Activated B cell treated with CpG ODN at 0.5 μM for 24 hours (primary cell): ENCODE measurements at regions not wholly inside any gene's neighbourhood (a gene's known extent, or its start where the extent isn't known, plus 50 kb on each side); places are given as distances from the start of the nearest gene placed in this dataset.

Experiments used
- ATAC-seq: fragments of 200-7000 bp; cut with Tn5 transposase; one replicate; pipeline ENCODE4 v1.10.0; 2021; ENCODE audit warnings: low read depth, mild to moderate bottlenecking, moderate library complexity
- CTCF ChIA-PET: fragments of 350-600 bp; sonication (Branson Sonifier 250); formaldehyde crosslinking; loops from one replicate; lab custom pipeline; 2021; ENCODE audit warnings: antibody characterized with exemption; lab: Charles Lee
- POLR2A ChIA-PET: fragments of 350-600 bp; sonication (Branson Sonifier 250); formaldehyde crosslinking; loops from one replicate; lab custom pipeline; 2021; ENCODE audit warnings: antibody characterized with exemption; lab: Charles Lee
- DNase-seq: peaks from one replicate; pipeline ENCODE4 v3.0.0; 2022
- H3K27ac Mint-ChIP-seq: one replicate; pipeline ENCODE4 v1.8.0; 2020; ENCODE audit warnings: mixed read lengths
- H3K27me3 Mint-ChIP-seq: one replicate; pipeline ENCODE4 v1.8.0; 2021; ENCODE audit warnings: mixed read lengths
- H3K36me3 Mint-ChIP-seq: one replicate; pipeline ENCODE4 v1.8.0; 2021; ENCODE audit warnings: low read depth, mixed read lengths
- H3K4me1 Mint-ChIP-seq: one replicate; pipeline ENCODE4 v1.8.0; 2021; ENCODE audit warnings: mixed read lengths
- H3K4me3 Mint-ChIP-seq: one replicate; pipeline ENCODE4 v1.8.0; 2020; ENCODE audit warnings: mild to moderate bottlenecking, mixed read lengths
- H3K9me3 Mint-ChIP-seq: one replicate; pipeline ENCODE4 v1.8.0; 2020; ENCODE audit warnings: mixed read lengths
- intact Hi-C: fragments of 100-400 bp; cut with micrococcal nuclease; formaldehyde crosslinking; loops from one replicate; pipeline ENCODE4 v1.15.1; 2024
- TF ChIP-seq, protein P1 (sequence below): fragments of 200-600 bp; IDR thresholded peaks from one replicate; pipeline ENCODE4 v1.8.0; 2022; ENCODE audit warnings: antibody characterized with exemption, mild to moderate bottlenecking

DNA sequence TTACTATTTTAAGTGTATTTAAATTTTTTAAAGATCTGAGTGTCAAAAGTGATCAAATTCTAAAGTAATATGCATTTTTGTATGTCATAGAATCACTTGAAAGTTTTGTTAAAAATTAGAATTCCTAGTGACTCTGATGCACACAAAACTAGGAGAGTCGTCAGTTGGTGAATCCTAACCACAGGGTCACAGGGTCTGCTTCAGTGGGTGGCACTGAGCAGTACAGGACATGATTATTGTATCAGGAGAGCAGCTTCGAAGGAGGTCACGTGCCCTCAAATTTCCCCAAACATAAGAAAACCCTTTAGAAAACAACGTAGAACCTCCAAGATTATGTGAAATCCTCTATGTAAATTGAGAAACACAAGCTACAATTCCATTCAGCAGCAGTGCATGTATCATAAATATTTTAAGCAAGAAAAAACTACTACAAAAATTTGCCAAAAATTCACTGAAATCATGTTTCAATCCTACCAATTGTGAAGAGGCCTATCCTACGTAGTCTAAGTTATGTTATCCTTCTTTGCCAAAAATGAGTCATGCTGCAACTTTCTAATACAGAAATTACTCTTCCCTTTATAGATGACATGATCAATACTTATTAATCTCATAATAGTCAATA lies 323.6 kb downstream of the AASDHPPT start:
- Mint-ChIP-seq H3K9me3 (peaks cover 6% of the 10 kb centered on the region), H3K36me3 (no peaks in the 10 kb centered on the region), H3K27me3 (no peaks in the 10 kb centered on the region), H3K4me1 (no peaks in the 10 kb centered on the region), H3K4me3 (no peak overlapping the region), H3K27ac (no peak overlapping the region)
- ChIA-PET POLR2A (no interaction called here), CTCF (no interaction called here)
- TF ChIP-seq, protein P1, sequence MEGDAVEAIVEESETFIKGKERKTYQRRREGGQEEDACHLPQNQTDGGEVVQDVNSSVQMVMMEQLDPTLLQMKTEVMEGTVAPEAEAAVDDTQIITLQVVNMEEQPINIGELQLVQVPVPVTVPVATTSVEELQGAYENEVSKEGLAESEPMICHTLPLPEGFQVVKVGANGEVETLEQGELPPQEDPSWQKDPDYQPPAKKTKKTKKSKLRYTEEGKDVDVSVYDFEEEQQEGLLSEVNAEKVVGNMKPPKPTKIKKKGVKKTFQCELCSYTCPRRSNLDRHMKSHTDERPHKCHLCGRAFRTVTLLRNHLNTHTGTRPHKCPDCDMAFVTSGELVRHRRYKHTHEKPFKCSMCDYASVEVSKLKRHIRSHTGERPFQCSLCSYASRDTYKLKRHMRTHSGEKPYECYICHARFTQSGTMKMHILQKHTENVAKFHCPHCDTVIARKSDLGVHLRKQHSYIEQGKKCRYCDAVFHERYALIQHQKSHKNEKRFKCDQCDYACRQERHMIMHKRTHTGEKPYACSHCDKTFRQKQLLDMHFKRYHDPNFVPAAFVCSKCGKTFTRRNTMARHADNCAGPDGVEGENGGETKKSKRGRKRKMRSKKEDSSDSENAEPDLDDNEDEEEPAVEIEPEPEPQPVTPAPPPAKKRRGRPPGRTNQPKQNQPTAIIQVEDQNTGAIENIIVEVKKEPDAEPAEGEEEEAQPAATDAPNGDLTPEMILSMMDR = no peak
- ATAC-seq (no peak), DNase-seq (no peak)
- intact Hi-C loops = no loop called here

DNA sequence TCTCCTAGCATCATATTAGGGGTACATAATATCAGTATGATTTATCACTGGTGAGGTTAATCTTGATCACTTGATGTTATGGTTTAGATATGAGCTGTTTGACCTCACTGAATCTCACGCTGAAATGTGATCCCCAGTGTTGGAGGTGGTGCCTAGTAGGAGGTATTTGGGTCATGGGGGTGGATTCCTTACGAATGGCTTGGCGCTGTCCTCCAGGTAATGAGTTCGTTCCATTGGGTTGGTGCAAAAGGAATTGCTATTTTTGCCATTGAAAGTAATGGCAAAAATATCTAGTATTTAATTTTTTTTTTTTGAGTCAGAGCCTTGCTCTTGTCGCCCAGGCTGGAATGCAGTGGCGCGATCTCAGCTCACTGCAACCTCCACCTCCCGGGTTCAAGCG lies 326.3 kb downstream of the AASDHPPT start:
- Mint-ChIP-seq H3K27me3 (no peaks in the 10 kb centered on the region), H3K4me3 (no peak overlapping the region), H3K36me3 (no peaks in the 10 kb centered on the region), H3K27ac (no peak overlapping the region), H3K9me3 (no peaks in the 10 kb centered on the region), H3K4me1 (no peaks in the 10 kb centered on the region)
- CTCF ChIA-PET = no interaction called here
- TF ChIP-seq, protein P1 = no peak
- POLR2A ChIA-PET = no interaction called here
- DNase-seq (no peak), ATAC-seq (no peak)
- intact Hi-C loops = no loop called here

DNA sequence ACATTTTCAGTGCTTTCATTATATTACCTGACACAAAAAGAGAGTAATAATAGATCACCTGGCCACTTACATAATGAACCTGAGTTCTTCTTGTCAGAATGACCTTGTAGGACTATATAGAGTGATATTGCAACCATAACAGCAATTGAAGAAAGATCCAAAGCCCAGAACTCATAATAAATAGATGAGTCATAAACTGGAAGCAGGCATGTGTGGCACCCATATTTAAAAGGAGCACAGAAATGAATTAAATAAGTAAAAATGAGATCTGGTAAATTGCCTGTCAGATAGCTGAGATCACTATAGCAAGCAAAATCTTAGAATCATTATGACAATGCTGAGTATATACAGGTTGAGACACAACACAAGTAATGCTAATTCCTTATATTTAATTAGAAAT lies 331.8 kb downstream of the AASDHPPT start:
- POLR2A ChIA-PET = no interaction called here
- Mint-ChIP-seq H3K9me3 (no peaks in the 10 kb centered on the region), H3K4me3 (no peak overlapping the region), H3K4me1 (no peaks in the 10 kb centered on the region), H3K36me3 (no peaks in the 10 kb centered on the region), H3K27me3 (no peaks in the 10 kb centered on the region), H3K27ac (no peak overlapping the region)
- intact Hi-C loops = no loop called here
- CTCF ChIA-PET = no interaction called here
- DNase-seq (no peak), ATAC-seq (no peak)
- TF ChIP-seq, protein P1 = no peak

DNA sequence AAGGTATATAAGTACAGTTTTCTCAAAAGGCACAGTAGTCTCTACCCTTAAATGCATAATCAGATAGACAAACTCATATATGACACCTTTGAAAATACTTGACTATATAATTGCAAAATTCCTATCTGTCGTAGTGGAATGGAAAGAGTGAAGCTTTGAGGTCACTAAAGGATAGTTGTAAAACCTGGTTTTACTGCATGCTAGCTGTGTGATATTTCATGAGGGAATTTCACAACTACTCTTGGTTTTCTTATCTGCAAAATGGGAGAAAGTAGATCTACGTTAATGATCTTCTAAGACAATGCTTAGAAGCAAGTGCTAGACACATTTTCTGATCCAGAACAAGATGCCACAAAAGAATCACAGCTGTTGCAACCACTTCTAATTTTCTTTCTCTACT lies 332.2 kb downstream of the AASDHPPT start:
- H3K4me3 Mint-ChIP-seq = no peak overlapping the region
- no peak for ATAC-seq
- no peaks in the 10 kb centered on the region for H3K36me3 Mint-ChIP-seq
- H3K27me3 Mint-ChIP-seq = no peaks in the 10 kb centered on the region
- ChIA-PET CTCF (no interaction called here), POLR2A (no interaction called here)
- no peaks in the 10 kb centered on the region for H3K4me1 Mint-ChIP-seq
- TF ChIP-seq, protein P1 = no peak
- intact Hi-C loops = no loop called here
- no peak for DNase-seq
- H3K9me3 Mint-ChIP-seq = no peaks in the 10 kb centered on the region
- H3K27ac Mint-ChIP-seq = no peak overlapping the region

DNA sequence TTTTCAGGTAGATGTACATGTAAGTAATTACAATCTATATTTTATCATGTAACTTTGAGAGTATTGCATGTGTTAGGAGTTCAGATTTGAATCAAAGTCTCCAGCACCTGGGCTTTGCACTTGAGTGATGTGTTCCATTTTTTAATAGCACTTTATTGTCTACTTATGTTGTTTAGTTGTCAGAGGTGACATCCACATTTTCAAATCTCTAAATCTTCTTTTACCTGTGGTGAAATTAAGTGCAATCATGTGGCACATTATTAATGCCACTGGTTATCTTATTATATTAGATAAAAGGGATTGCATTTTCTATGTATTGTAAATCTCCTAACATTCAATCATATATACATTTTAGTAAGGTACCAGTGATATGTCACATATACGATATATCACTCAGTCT lies 333.4 kb downstream of the AASDHPPT start:
- no peaks in the 10 kb centered on the region for H3K36me3 Mint-ChIP-seq
- TF ChIP-seq, protein P1 = no peak

More for the DNA sequence above, 333.4 kb downstream of the AASDHPPT start:
- ATAC-seq (no peak), DNase-seq (no peak)
- no peaks in the 10 kb centered on the region for H3K27me3 Mint-ChIP-seq
- intact Hi-C loops = no loop called here
- POLR2A ChIA-PET = no interaction called here
- no peaks in the 10 kb centered on the region for H3K9me3 Mint-ChIP-seq
- H3K4me1 Mint-ChIP-seq = no peaks in the 10 kb centered on the region
- CTCF ChIA-PET = no interaction called here
- H3K4me3 Mint-ChIP-seq = no peak overlapping the region
- no peak overlapping the region for H3K27ac Mint-ChIP-seq
